AG09309 (cell line): ENCODE measurements at regions not wholly inside any gene's neighbourhood (a gene's known extent, or its start where the extent isn't known, plus 50 kb on each side); places are given as distances from the start of the nearest gene placed in this dataset.
A peak's percentile ranks its signal among the peaks of the same experiment; 100 is the strongest.

ENCODE experiments used
- DNase-seq: peaks from one replicate; pipeline ENCODE4 v3.0.0-alpha.2; 2010; ENCODE audit warnings: low read depth
- H3K4me3 ChIP-seq: 2 replicates; pipeline ENCODE4 v1.5.1; 2011; ENCODE audit warnings: mild to moderate bottlenecking, low read depth, low read length, moderate library complexity; ENCODE audit not compliant: control insufficient read depth
- TF ChIP-seq, protein P1 (sequence below): IDR thresholded peaks from 2 replicates; pipeline ENCODE4 v1.5.1; 2011; ENCODE audit warnings: mild to moderate bottlenecking, low read depth, low read length, inconsistent platforms; ENCODE audit not compliant: insufficient read depth, control insufficient read depth; ENCODE audit errors: missing control alignments

DNA sequence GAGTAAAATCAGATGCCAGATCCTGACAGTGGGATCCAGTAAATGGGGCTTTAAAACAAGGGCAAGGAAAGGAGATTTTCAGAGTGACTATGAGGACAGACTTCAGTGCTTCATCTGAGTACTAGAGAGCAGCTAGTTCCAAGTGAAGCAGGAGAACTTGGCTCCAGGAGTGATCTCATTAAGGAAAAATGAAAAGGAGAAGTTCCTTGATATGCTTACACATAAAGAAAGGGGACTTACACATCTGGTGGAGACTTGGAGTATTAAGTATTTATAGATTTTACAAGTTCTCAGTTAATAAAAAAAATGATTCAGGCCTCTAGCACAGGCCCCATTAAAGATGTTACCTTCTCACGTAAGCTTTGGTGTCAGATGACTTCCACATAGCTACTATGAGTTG lies 105.8 kb downstream of the ICOS start:
- no peak for DNase-seq
- H3K4me3 ChIP-seq: no peak overlapping the region
- TF ChIP-seq, protein P1, sequence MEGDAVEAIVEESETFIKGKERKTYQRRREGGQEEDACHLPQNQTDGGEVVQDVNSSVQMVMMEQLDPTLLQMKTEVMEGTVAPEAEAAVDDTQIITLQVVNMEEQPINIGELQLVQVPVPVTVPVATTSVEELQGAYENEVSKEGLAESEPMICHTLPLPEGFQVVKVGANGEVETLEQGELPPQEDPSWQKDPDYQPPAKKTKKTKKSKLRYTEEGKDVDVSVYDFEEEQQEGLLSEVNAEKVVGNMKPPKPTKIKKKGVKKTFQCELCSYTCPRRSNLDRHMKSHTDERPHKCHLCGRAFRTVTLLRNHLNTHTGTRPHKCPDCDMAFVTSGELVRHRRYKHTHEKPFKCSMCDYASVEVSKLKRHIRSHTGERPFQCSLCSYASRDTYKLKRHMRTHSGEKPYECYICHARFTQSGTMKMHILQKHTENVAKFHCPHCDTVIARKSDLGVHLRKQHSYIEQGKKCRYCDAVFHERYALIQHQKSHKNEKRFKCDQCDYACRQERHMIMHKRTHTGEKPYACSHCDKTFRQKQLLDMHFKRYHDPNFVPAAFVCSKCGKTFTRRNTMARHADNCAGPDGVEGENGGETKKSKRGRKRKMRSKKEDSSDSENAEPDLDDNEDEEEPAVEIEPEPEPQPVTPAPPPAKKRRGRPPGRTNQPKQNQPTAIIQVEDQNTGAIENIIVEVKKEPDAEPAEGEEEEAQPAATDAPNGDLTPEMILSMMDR: no peak

- DNase-seq: no peak
- TF ChIP-seq, protein P1: no peak
- no peak overlapping the region for H3K4me3 ChIP-seq
Measured at GRCh38 chr2:204046145-204046544, 109.6 kb downstream of the ICOS start.

- no peak for DNase-seq
- TF ChIP-seq, protein P1: no peak
- H3K4me3 ChIP-seq: no peak overlapping the region
Measured at GRCh38 chr2:204049635-204050034, 113.1 kb downstream of the ICOS start.

DNA sequence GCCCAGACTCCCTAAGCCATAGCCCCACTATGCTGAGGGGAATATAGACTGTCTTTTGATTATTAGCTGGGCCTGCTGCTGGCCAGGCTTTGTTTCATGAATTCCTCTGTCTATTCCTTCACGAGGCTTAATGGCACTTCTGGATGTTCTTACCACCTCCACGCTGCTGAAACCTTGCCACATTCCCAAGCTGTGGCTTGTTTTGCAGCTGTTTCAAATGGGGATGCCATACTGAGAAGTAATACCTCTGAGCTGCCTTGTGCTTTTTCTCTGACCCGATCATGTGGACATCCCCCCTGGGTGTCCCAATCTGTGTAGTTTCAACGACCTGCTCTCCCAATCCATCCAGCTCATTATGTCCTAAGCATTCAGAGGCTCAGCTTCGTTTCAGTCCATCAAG lies 114.1 kb downstream of the ICOS start:
- no peak for DNase-seq
- no peak overlapping the region for H3K4me3 ChIP-seq
- TF ChIP-seq, protein P1: no peak

GRCh38 chr2:204051476-204051875 lies 114.9 kb downstream of the ICOS start:
- no peak for DNase-seq
- H3K4me3 ChIP-seq: no peak overlapping the region
- TF ChIP-seq, protein P1: peak; percentile 4

DNA sequence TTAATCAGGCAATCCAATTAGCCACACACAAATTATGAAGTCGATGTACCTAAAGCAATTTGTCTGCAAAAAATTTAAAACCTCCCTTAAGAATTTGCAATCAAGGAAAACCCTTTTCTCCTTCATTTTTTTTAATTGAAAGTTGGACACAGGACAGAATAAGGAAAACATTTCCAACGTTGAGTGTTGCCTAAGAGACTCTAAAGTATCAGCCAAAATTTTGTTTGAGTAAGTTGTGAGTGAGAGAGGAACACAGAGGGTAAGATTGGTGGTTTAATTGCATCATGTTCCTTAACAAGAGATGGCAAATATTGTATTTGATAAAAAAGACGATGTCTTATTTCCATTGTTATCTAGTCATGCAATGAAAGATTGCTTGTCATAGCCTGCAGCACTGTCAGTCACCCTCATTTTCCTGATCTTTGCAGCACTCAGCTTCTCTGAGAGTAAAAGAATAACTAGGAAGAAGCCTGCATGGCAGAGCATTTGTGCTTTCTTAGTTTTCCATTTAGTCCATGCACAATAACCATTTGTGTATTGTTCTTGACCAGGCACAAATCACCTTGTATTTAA lies 115.5 kb downstream of the ICOS start:
- DNase-seq: no peak
- H3K4me3 ChIP-seq: no peak overlapping the region
- TF ChIP-seq, protein P1: no peak

DNA sequence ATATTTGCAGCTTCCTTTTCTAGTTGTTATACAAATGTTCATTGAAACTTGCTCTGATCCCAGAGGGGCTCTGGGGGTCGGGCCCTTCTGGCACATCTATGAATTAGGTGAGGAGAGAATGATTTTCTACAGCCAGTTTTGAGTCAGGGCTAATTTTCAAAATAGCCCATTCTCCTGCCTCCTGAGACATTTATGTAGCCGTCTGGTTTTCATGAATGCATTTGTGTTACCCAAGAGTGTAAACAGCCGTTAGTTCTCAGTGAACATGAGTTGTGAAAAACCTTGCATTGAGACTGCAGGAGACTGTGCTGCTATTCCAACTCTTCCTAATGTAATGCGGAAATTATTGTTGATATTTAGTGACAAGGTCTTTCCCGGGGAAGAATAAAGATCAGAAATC lies 122.5 kb downstream of the ICOS start:
- no peak overlapping the region for H3K4me3 ChIP-seq
- TF ChIP-seq, protein P1: no peak
- no peak for DNase-seq
